ENCODE measurements at regions not wholly inside any gene's neighbourhood (a gene's known extent, or its start where the extent isn't known, plus 50 kb on each side); places are given as distances from the start of the nearest gene placed in this dataset.
"Not testable (repeated sequence)": the region's sequence is repeated elsewhere in the genome, so short reads cannot be mapped to it uniquely, and the experiment has no call there.

GRCh38 chrX:3435057-3435456 is 88.6 kb upstream of the MXRA5 start:
- no peak for DNase-seq

- DNase-seq: no peak
Measured at GRCh38 chrX:3428792-3429191, 82.3 kb upstream of the MXRA5 start.

- DNase-seq: no peak
Measured at GRCh38 chrX:3426552-3426951, 80.1 kb upstream of the MXRA5 start.

- no peak for DNase-seq
Measured at GRCh38 chrX:3425031-3425430, 78.6 kb upstream of the MXRA5 start.

GRCh38 chrX:3420316-3420715 is 73.9 kb upstream of the MXRA5 start:
- DNase-seq: no peak

GRCh38 chrX:3415011-3415410 is 68.6 kb upstream of the MXRA5 start:
- DNase-seq: no peak

- not testable (repeated sequence) for DNase-seq
Measured at GRCh38 chrX:3411626-3412025, 65.2 kb upstream of the MXRA5 start.

- DNase-seq: not testable (repeated sequence)
Measured at GRCh38 chrX:3409936-3410335, 63.5 kb upstream of the MXRA5 start.

- DNase-seq: no peak
Measured at GRCh38 chrX:3407781-3408180, 61.3 kb upstream of the MXRA5 start.

GRCh38 chrX:3407121-3407520 is 60.7 kb upstream of the MXRA5 start:
- DNase-seq: no peak

- no peak for DNase-seq
Measured at GRCh38 chrX:3403748-3404147, 57.3 kb upstream of the MXRA5 start.

All from OCI-M1 (cell line).